Tongue (tissue), 1 donor: ENCODE measurements at regions not wholly inside any gene's neighbourhood (a gene's known extent, or its start where the extent isn't known, plus 50 kb on each side); places are given as distances from the start of the nearest gene placed in this dataset.
"Not testable (repeated sequence)": the region's sequence is repeated elsewhere in the genome, so short reads cannot be mapped to it uniquely, and the experiment has no call there.

Source experiments
- DNase-seq: peaks from one replicate; pipeline ENCODE4 v3.0.0-alpha.2; 2015

- DNase-seq: no peak
These were observed 123.3 kb upstream of the FAM204A start for GRCh38 chr10:118465300-118465874.

- DNase-seq: no peak
These were observed 121.6 kb upstream of the FAM204A start for GRCh38 chr10:118463740-118464139.

- DNase-seq: no peak
These were observed 120.3 kb upstream of the FAM204A start for GRCh38 chr10:118462401-118462800.

- peak; percentile 88 for DNase-seq
These were observed 117.6 kb upstream of the FAM204A start for GRCh38 chr10:118459642-118460193.

- no peak for DNase-seq
These were observed 117.0 kb upstream of the FAM204A start for GRCh38 chr10:118458957-118459641.

GRCh38 chr10:118457824-118458428 lies 115.8 kb upstream of the FAM204A start:
- DNase-seq: no peak

GRCh38 chr10:118455181-118455695 lies 113.1 kb upstream of the FAM204A start:
- no peak for DNase-seq

- no peak for DNase-seq
These were observed 112.1 kb upstream of the FAM204A start for GRCh38 chr10:118454211-118454610.

GRCh38 chr10:118452098-118452497 lies 110.0 kb upstream of the FAM204A start:
- no peak for DNase-seq

- no peak for DNase-seq
These were observed 107.4 kb upstream of the FAM204A start for GRCh38 chr10:118449521-118449920.

- DNase-seq: no peak
These were observed 106.6 kb upstream of the FAM204A start for GRCh38 chr10:118448744-118449143.

- DNase-seq: peak; percentile 60
These were observed 105.5 kb upstream of the FAM204A start for GRCh38 chr10:118447478-118448270.

GRCh38 chr10:118445535-118445934 lies 103.4 kb upstream of the FAM204A start:
- DNase-seq: no peak

GRCh38 chr10:118444069-118444468 lies 101.9 kb upstream of the FAM204A start:
- DNase-seq: no peak

GRCh38 chr10:118442032-118442431 lies 99.9 kb upstream of the FAM204A start:
- no peak for DNase-seq

- DNase-seq: no peak
These were observed 97.7 kb upstream of the FAM204A start for GRCh38 chr10:118439824-118440223.

GRCh38 chr10:118436742-118437141 lies 94.6 kb upstream of the FAM204A start:
- no peak for DNase-seq

GRCh38 chr10:118430190-118430589 lies 88.1 kb upstream of the FAM204A start:
- DNase-seq: no peak

- DNase-seq: peak; percentile 91
These were observed 81.8 kb upstream of the FAM204A start for GRCh38 chr10:118423800-118424442.

- no peak for DNase-seq
These were observed 80.1 kb upstream of the FAM204A start for GRCh38 chr10:118422241-118422640.

- not testable (repeated sequence) for DNase-seq
These were observed 77.9 kb upstream of the FAM204A start for GRCh38 chr10:118420049-118420448.

- DNase-seq: no peak
These were observed 70.8 kb upstream of the FAM204A start for GRCh38 chr10:118412932-118413331.
